ENCODE measurements at regions not wholly inside any gene's neighbourhood (a gene's known extent, or its start where the extent isn't known, plus 50 kb on each side); places are given as distances from the start of the nearest gene placed in this dataset.

DNA sequence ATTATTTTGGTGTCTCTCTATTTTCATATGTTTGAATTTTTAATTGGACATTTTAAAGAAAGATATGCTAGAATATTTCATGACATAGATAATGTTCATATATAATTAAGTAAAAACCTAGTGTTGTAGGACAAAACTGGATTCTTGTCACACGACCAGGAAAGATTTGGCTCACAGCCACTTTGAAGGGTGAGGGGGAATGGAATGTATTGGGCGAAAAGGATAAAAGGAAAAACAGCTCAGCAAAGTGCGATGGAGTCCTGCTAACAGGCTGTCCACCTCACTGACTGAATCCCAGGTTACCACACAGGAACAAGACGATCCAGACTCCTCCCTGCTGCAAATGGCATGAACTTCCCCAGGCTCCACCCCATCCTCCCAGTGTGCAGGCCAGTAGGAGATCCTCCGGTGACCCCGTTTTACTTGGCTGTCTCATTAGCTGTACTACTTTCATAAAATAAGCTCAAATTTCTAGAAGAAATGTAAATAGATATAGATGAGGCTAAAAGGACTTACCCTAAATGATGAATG is 186.2 kb downstream of the CD47 start:
- DNase-seq: peak in 1 of 3 donors; percentile 9

GRCh38 chr3:107899990-107900651 is 190.7 kb downstream of the CD47 start:
- DNase-seq: no peak

DNA sequence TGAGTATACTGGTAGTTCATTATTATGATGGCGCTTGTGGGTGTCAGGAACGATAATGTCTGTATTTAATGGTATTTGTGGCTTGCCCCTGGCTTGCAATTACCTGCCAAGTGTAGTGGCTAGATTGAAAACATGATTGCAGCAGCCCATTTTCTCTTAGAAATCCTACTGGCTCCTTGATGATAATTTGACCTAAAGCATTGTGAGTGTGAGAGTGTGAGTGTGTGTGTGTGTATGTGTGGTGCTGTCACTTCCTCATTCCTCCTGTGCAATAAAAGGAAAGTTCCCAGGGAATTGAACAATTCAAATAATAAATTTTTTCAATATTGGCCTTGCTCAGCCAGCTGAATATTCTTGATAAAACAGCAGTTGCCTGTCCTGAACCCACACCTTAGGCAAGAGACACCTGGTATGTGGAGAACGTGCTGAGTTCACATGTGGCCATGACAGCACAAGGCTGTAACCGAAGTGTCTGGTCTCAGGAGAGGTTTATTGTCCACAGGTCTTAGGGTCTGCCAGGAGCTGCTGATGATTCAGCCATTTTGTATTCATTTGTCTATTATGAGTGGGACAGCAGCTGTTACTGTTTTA is 193.3 kb downstream of the CD47 start:
- DNase-seq: peak in 2 of 3 donors; percentile 8 to 25

DNA sequence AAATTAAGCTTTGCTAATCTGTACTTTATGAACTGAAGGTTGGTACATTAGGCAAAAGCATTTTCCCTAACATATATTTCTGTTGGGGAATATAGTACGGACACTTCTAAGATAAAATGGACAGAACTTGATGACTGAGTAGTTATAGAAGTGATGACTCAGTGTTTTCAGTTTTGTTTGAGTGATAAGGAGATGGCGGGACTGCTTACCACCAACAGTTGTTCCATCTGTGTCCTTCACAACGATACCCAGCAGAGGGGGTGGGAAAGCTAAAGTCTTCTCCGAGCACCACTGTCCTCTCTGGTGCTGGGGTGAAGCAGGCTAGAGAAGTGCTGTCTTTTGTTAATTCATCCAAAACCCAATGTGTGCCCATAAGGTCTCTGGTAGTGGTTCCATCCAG is 195.8 kb downstream of the CD47 start:
- no peak for DNase-seq

DNA sequence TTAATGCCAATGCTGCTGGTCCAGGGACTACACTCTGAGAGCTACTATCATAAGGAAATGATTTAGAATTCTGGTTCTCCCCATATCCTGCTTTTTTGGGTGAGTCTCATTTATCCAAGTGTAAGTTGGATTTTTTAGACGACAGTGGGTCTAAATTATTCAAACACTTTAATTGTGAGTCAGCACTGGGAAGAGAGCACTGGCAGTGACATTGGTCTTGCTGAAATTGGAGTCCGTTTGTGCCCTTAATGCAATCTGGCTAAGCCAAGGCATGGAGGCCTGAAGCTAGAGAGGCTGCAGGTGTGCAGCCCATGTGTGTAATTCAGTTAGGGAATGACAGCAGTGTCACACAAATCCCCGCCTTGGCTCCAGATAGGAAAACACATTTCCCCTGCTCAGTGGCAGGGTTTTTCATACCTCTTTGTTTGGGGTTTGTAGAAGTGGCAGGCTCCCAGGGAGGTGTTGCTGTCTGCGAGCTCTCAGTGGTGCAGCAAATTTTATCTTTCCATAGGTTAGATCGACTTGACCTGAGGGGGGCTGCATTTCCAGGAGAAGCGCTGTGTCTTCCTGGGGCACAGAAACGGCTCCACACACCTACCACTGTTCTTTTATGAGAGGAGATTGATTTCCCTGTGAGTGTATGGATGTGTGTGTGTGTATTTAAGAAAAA is 197.7 kb downstream of the CD47 start:
- peak in 1 of 3 donors; percentile 17 for DNase-seq

- peak in 2 of 3 donors; percentile 8 to 87 for DNase-seq
These were observed 205.9 kb downstream of the CD47 start for GRCh38 chr3:107884719-107885460.

GRCh38 chr3:107884028-107884427 is 206.8 kb downstream of the CD47 start:
- no peak for DNase-seq

- no peak for DNase-seq
These were observed 207.9 kb downstream of the CD47 start for GRCh38 chr3:107882881-107883280.

DNA sequence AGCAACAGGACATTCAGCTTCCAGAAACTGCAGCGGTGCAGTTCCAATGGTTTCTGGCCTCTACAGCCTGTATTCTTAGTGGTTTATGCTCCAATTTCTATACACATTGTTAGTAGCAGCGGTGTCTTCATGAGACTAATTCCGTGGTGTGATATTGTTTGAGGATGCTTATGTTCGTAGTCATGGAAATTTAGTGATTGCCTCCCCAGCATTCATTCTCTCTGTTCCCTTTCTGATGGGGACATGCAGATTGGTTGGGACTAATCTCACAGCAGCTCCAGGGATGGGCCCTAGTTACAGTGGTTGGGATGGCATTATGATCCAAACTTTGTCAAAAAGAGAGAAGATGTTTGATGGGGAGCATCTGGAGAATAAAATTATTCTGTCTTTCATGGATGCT is 208.6 kb downstream of the CD47 start:
- DNase-seq: no peak

- no peak for DNase-seq
These were observed 209.3 kb downstream of the CD47 start for GRCh38 chr3:107881509-107881908.

- DNase-seq: no peak
These were observed 210.1 kb downstream of the CD47 start for GRCh38 chr3:107880702-107881101.

GRCh38 chr3:107877936-107878335 is 212.9 kb downstream of the CD47 start:
- no peak for DNase-seq

DNA sequence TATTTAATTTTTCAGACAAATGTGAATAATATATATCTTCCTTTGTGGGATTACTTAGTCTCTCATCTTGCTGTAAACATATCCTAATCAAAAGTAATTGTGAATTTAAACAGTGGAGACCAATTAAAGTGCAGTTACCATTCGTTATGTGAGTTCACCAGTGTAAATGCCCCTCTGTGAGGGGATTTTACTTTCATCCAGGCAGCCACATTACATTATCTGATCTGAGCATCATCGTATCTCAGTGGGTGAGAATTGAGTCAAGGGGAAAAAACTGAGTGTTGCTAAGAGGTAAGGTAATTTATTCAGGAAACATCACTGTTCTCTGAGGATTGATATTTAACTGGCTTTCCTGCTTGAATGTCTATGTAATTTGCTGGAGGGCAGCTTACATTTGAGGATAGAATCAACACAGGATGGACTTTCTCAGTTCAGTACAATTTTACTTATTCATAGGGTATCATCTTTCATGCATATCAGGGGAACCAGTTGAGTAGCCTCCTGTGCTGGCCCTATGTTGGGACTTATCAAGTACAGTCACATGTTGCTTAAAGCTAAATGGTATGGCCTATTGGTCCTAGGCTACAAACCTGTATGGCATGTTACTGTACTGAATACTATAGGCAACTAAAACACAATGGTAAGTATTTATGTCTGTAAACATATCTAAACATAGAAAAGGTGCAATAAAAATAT is 219.7 kb downstream of the CD47 start:
- no peak for DNase-seq

GRCh38 chr3:107870096-107870495 is 220.7 kb downstream of the CD47 start:
- DNase-seq: no peak

DNA sequence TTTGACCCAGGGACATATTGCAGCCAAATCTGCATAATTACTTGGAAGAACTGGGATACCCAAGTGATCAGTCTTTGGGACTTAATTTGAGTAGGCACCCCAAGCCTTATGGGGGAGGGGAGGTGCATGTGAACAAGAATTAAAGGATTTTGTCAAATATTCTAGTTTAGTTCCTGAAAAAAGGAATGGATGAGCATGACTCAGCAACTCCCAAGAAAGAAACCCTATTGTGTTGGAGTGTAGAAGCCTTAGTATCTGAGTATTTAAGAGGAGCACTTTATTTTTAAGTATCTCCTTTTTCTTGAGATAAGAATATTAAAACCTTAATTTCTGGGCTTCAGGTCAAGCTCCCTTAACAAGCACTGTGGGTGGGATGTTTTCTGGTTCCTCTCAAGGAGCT is 222.4 kb downstream of the CD47 start:
- DNase-seq: no peak

DNA sequence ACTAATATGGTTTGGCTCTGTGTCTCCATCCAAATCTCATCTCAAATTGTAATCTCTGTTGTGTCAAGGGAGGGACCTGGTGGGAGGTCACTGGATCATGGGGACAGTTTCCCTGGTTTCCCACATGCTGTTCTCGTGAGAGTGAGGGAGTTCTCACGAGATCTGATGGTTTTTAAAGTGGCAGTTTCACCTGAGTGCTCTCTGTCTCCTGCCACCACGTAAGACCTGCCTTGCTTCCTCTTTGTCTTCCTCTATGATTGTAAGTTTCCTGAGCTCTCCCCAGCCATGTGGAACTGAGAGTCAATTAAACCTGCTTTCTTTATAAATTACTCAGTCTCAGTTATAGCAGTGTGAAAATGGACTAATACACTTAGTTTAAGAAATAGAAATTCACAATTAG is 228.9 kb downstream of the CD47 start:
- DNase-seq: no peak

- DNase-seq: no peak
These were observed 229.4 kb downstream of the CD47 start for GRCh38 chr3:107861422-107861821.
